Panc1 (cell line): ENCODE measurements at regions not wholly inside any gene's neighbourhood (a gene's known extent, or its start where the extent isn't known, plus 50 kb on each side); places are given as distances from the start of the nearest gene placed in this dataset.

Experiments
- ATAC-seq: fragments of 200-7000 bp; cut with Tn5 transposase; 2 replicates; pipeline ENCODE4 v1.9.1; 2020; ENCODE audit warnings: mild to moderate bottlenecking, moderate library complexity
- BruUV-seq: library from RNA; stranded (reverse); fragments of 400-500 nt; replicated peaks from 2 replicates; lab custom pipeline; 2021; lab: Mats Ljungman, UMichigan
- CTCF ChIA-PET: fragments of 300-600 bp; sonication (Branson Sonifier 250); formaldehyde crosslinking; loops from one replicate; lab custom pipeline; 2022; ENCODE audit warnings: antibody characterized with exemption; lab: Charles Lee
- POLR2A ChIA-PET: fragments of 300-600 bp; sonication (Branson Sonifier 250); formaldehyde crosslinking; loops from one replicate; lab custom pipeline; 2022; ENCODE audit warnings: antibody characterized with exemption; lab: Charles Lee
- DNase-seq: peaks from one replicate; pipeline ENCODE4 v3.0.0-alpha.2; 2010; ENCODE audit warnings: low read depth, low spot score
- H3K27ac ChIP-seq: 2 replicates; pipeline ENCODE4 v1.5.1; 2011; ENCODE audit warnings: mild to moderate bottlenecking, low read length, inconsistent platforms
- H3K27me3 ChIP-seq: fragments of 200-500 bp; sonication (Bioruptor generic); 2 replicates; pipeline ENCODE4 v1.6.0; 2014; ENCODE audit warnings: low read length, inconsistent platforms; ENCODE audit not compliant: control insufficient read depth, insufficient read depth
- H3K36me3 ChIP-seq: fragments of 200-500 bp; sonication (Bioruptor generic); 2 replicates; pipeline ENCODE4 v1.5.1; 2014; ENCODE audit warnings: inconsistent platforms, mild to moderate bottlenecking, low read length, moderate library complexity; ENCODE audit not compliant: control insufficient read depth, insufficient read depth
- H3K4me1 ChIP-seq: 2 replicates; pipeline ENCODE4 v1.5.1; 2011; ENCODE audit warnings: inconsistent platforms, mild to moderate bottlenecking, low read length, moderate library complexity; ENCODE audit not compliant: control insufficient read depth, insufficient read depth
- H3K4me3 ChIP-seq, 2 experiments: 2 replicates each; pipeline ENCODE4 v1.5.1; 2011 to 2012; ENCODE audit warnings: low read depth in 2 of 2, low read length in 2 of 2, mild to moderate bottlenecking in 2 of 2, inconsistent platforms in 1 of 2, moderate library complexity in 1 of 2
- H3K9me3 ChIP-seq: fragments of 200-500 bp; sonication (Bioruptor generic); 2 replicates; pipeline ENCODE4 v1.5.1; 2014; ENCODE audit warnings: low read depth, mild to moderate bottlenecking, inconsistent platforms, low read length, moderate library complexity; ENCODE audit not compliant: control insufficient read depth, insufficient read depth
- CTCF ChIP-seq: fragments of 450-650 bp; IDR thresholded peaks from 2 replicates; pipeline ENCODE4 v1.5.1; 2017; ENCODE audit warnings: mild to moderate bottlenecking
- POLR2AphosphoS5 ChIP-seq: IDR thresholded peaks from 2 replicates; pipeline ENCODE4 v1.6.1; 2012; ENCODE audit warnings: mild to moderate bottlenecking, low read depth, low read length, moderate library complexity
- REST ChIP-seq, 2 experiments: IDR thresholded peaks; 2 replicates each; pipeline ENCODE4 v1.6.1; 2011 to 2012; ENCODE audit warnings: low read depth in 2 of 2, control low read depth in 1 of 2, low read length in 1 of 2, mild to moderate bottlenecking in 1 of 2, moderate library complexity in 1 of 2; ENCODE audit not compliant: insufficient read depth in 1 of 2
- SIN3A ChIP-seq: IDR thresholded peaks from 2 replicates; pipeline ENCODE4 v1.6.1; 2012; ENCODE audit warnings: low read depth, mild to moderate bottlenecking, low read length, moderate library complexity, borderline replicate concordance; ENCODE audit not compliant: insufficient read depth
- TCF7L2 ChIP-seq: IDR thresholded peaks from 2 replicates; pipeline ENCODE4 v1.6.1; 2011; ENCODE audit warnings: mild to moderate bottlenecking, low read depth, low read length, inconsistent platforms
- in situ Hi-C: cut with HindIII; loops from 2 replicates; pipeline ENCODE4 v1.10.0; 2016; ENCODE audit warnings: low sequenced_read_pairs, low pct_unique_long_range_greater_than_20kb
- intact Hi-C: fragments of 100-400 bp; cut with micrococcal nuclease; formaldehyde crosslinking; loops from one replicate; pipeline ENCODE4 v1.10.0; 2022; ENCODE audit not compliant: unreplicated experiment

DNA sequence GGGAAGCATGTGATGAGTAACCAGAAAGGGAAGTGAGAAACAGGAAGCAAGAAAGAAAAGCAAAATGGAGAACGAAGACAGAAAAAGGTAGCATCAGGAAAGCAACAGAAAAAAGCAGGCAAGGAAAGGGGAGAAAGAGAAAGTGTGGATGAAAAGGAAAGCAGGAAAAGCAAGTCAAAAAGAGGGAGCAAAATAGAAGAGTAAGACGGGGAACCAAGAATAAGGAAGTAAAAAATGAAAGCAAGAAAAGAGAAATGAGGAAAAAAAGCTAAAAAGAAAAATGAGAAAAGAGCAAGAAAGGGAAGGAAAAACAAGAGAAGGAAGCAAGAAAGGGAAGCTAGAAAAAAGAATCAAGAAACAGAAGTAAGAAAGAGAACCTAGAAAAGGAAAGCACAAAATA lies 242.3 kb upstream of the NCKAP5 start:
- DNase-seq: no peak
- TF ChIP-seq POLR2AphosphoS5 (no peak), SIN3A (no peak), REST (IDR thresholded peaks at IDR 0.05; ENCODE audit: insufficient read depth in 1 of 2, low read depth in 2 of 2, low read length in 1 of 2) (no peak), TCF7L2 (no peak), CTCF (no peak)
- H3K27ac ChIP-seq: no peak overlapping the region
- no peak overlapping the region for H3K4me3 ChIP-seq
- POLR2A ChIA-PET: no interaction called here
- CTCF ChIA-PET: no interaction called here
- intact Hi-C loops: no loop called here
- no peaks in the 10 kb centered on the region for H3K4me1 ChIP-seq
- in situ Hi-C loops: no loop called here
- no peaks in the 10 kb centered on the region for H3K27me3 ChIP-seq
- ATAC-seq: no peak
- H3K36me3 ChIP-seq: no peaks in the 10 kb centered on the region
- H3K9me3 ChIP-seq: no peaks in the 10 kb centered on the region
- no TSS peak for BruUV-seq

DNA sequence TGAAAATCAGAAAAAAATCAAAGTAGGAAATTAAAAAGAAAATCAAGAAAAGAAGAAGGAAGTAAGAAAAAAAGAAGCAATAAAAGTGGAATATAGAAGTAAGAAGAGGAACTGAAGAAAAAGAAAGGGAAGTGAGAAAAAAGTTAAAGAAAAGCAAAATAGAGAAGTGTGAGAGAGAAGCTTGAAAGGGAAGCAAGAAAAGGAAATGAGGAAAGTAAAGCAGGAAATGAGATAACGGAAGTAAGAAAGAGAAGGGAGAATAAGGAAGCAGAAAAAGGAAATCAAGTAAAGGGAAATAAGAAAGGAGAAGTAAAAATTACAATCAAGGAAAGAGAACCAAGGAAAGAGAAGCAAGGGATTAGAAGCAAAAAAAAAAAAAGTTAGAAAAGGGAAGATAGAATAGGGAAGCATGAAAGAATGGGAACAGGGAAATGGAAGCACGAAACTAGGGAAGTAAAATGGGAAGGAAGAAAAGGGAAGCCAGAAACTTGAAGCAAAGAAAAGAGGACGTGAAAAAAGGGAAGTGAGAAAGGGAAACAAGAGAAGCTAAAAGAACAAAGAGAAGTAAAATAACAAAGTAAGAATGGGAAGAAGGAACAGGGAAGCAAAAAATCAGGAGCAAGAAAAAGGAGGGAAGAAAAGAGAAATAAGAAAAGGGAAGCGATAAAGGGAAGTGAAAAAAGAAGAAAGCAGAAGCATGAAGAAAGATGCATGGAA lies 243.3 kb upstream of the NCKAP5 start:
- Histone ChIP-seq H3K27me3 (no peaks in the 10 kb centered on the region), H3K4me1 (no peaks in the 10 kb centered on the region), H3K4me3 (no peak overlapping the region), H3K9me3 (no peaks in the 10 kb centered on the region), H3K36me3 (no peaks in the 10 kb centered on the region), H3K27ac (no peak overlapping the region)
- intact Hi-C loops (no loop called here), in situ Hi-C loops (no loop called here)
- CTCF ChIA-PET: interaction anchor here (0.6 kb wide), 1 partner anchor 104 kb away, joined by 6 read pairs; no protein-coding TSS in a partner anchor
- DNase-seq (no peak), ATAC-seq (no peak)
- POLR2A ChIA-PET: no interaction called here
- TF ChIP-seq TCF7L2: no peak
- BruUV-seq: no TSS peak

- no peak overlapping the region for H3K27ac ChIP-seq
- TF ChIP-seq TCF7L2 (no peak), CTCF (no peak), SIN3A (no peak)
- DNase-seq: no peak
- intact Hi-C loops (no loop called here), in situ Hi-C loops (no loop called here)
- no peaks in the 10 kb centered on the region for H3K36me3 ChIP-seq
- ATAC-seq: no peak
- POLR2A ChIA-PET: no interaction called here
- H3K27me3 ChIP-seq: no peaks in the 10 kb centered on the region
- CTCF ChIA-PET: no interaction called here
- no TSS peak for BruUV-seq
- no peaks in the 10 kb centered on the region for H3K4me1 ChIP-seq
- no peaks in the 10 kb centered on the region for H3K9me3 ChIP-seq
- H3K4me3 ChIP-seq: no peak overlapping the region
Measured at GRCh38 chr2:133812826-133813617, 244.8 kb upstream of the NCKAP5 start.
